Upper lobe of left lung (tissue), 6 donors: ENCODE measurements at regions not wholly inside any gene's neighbourhood (a gene's known extent, or its start where the extent isn't known, plus 50 kb on each side); places are given as distances from the start of the nearest gene placed in this dataset.
A peak's percentile ranks its signal among the peaks of the same experiment; 100 is the strongest.

Experiments
- ATAC-seq, 2 donors: fragments of 200-7000 bp; cut with Tn5 transposase; one replicate each; pipeline ENCODE4 v1.9.1; 2022; ENCODE audit warnings: mild to moderate bottlenecking in 2 of 2, moderate library complexity in 2 of 2; ENCODE audit not compliant: low FRiP score in 2 of 2
- DNase-seq, 2 donors: peaks; one replicate each; pipeline ENCODE4 v3.0.0-alpha.2; 2019 to 2020
- H3K27ac ChIP-seq, 4 donors: fragments of 200-600 bp; sonication (generic); one replicate each; pipeline ENCODE4 v1.5.1; 2016 to 2019
- H3K27me3 ChIP-seq, 4 donors: fragments of 200-600 bp; sonication (generic); one replicate each; pipeline ENCODE4 v1.5.1; 2017 to 2019
- H3K36me3 ChIP-seq, 4 donors: fragments of 200-600 bp; sonication (generic); one replicate each; pipeline ENCODE4 v1.5.1; 2016 to 2019
- H3K4me1 ChIP-seq, 4 donors: fragments of 200-600 bp; sonication (generic); one replicate each; pipeline ENCODE4 v1.5.1; 2018 to 2019
- H3K4me3 ChIP-seq, 4 donors: fragments of 200-600 bp; sonication (generic); one replicate each; pipeline ENCODE4 v1.5.1; 2017 to 2019; ENCODE audit warnings: mild to moderate bottlenecking in 2 of 4, moderate library complexity in 1 of 4
- H3K9me3 ChIP-seq, 4 donors: fragments of 200-600 bp; sonication (generic); one replicate each; pipeline ENCODE4 v1.5.1; 2018 to 2019
- CTCF ChIP-seq, 6 experiments: fragments of 450-650 bp in 4 of 6; fragments of 200-600 bp in 2 of 6; sonication (generic) in 2 of 6; IDR thresholded peaks; one replicate each; pipeline ENCODE4 v1.5.1; 2016 to 2019; ENCODE audit warnings: antibody characterized with exemption in 6 of 6
- EP300 ChIP-seq, 4 donors: sonication (generic); formaldehyde crosslinking; IDR thresholded peaks; one replicate each; pipeline ENCODE4 v1.5.1; 2017; ENCODE audit warnings: antibody characterized with exemption in 4 of 4, control low read depth in 2 of 4
- POLR2A ChIP-seq, 4 donors: fragments of 450-650 bp; IDR thresholded peaks; one replicate each; pipeline ENCODE4 v1.5.1; 2016 to 2017; ENCODE audit warnings: antibody characterized with exemption in 4 of 4, mild to moderate bottlenecking in 2 of 4
- POLR2AphosphoS5 ChIP-seq, 2 donors: sonication (generic); formaldehyde crosslinking; IDR thresholded peaks; one replicate each; pipeline ENCODE4 v1.5.1; 2017; ENCODE audit warnings: antibody characterized with exemption in 2 of 2
- WGBS, 2 donors: methylation state at CpG; one replicate each; pipeline ENCODE4 v1.1.5; 2017 to 2018; 5-methylcytosine and 5-hydroxymethylcytosine counted together
- donor health status: DM: no; HTN: no; CAD: no; lungs with moderate emphysema.
- donor health status: DM: no; HTN: yes; CAD: no; lungs with severe emphysema.

- Histone ChIP-seq H3K27me3 (no peaks in the 10 kb centered on the region), H3K4me1 (no peaks in the 10 kb centered on the region), H3K27ac (no peak overlapping the region), H3K36me3 (no peaks in the 10 kb centered on the region), H3K4me3 (no peak overlapping the region), H3K9me3 (no peaks in the 10 kb centered on the region)
- 79 to 83% methylated on average over 3 of the region's 3 CpGs for WGBS, 2 donors
- ATAC-seq (no peak), DNase-seq (no peak)
- TF ChIP-seq EP300 (IDR thresholded peaks at IDR 0.05), result no peak
Observed at GRCh38 chr2:41572154-41572553, 475.7 kb upstream of the PKDCC start.

- H3K27ac ChIP-seq, result no peak overlapping the region
- H3K9me3 ChIP-seq, result no peaks in the 10 kb centered on the region
- no peaks in the 10 kb centered on the region for H3K4me1 ChIP-seq
- H3K4me3 ChIP-seq, result no peak overlapping the region
- WGBS, 2 donors, result 66 to 71% methylated on average over 2 of the region's 2 CpGs
- DNase-seq, result no peak
- no peaks in the 10 kb centered on the region for H3K27me3 ChIP-seq
- TF ChIP-seq POLR2A (IDR thresholded peaks at IDR 0.05) (no peak), POLR2AphosphoS5 (IDR thresholded peaks at IDR 0.05) (no peak), EP300 (IDR thresholded peaks at IDR 0.05) (no peak), CTCF (IDR thresholded peaks at IDR 0.05) (no peak)
- no peak for ATAC-seq
- H3K36me3 ChIP-seq, result no peaks in the 10 kb centered on the region
Observed at GRCh38 chr2:41576423-41576822, 471.4 kb upstream of the PKDCC start.

- Histone ChIP-seq H3K4me3 (no peak overlapping the region), H3K4me1 (no peaks in the 10 kb centered on the region), H3K36me3 (no peaks in the 10 kb centered on the region), H3K27me3 (no peaks in the 10 kb centered on the region), H3K9me3 (peaks cover 0 to 7% (median 2%) of the 10 kb centered on the region in 4 donors), H3K27ac (no peak overlapping the region)
- no peak for DNase-seq
- 70 to 76% methylated on average over 2 of the region's 2 CpGs for WGBS, 2 donors
- TF ChIP-seq POLR2A (IDR thresholded peaks at IDR 0.05), result no peak
- TF ChIP-seq CTCF (IDR thresholded peaks at IDR 0.05), result no peak
- TF ChIP-seq EP300 (IDR thresholded peaks at IDR 0.05), result no peak
- no peak for TF ChIP-seq POLR2AphosphoS5 (IDR thresholded peaks at IDR 0.05)
- no peak for ATAC-seq
Observed at GRCh38 chr2:41579806-41580205, 468.0 kb upstream of the PKDCC start.

- Histone ChIP-seq H3K9me3 (peaks cover 0 to 9% (median 2%) of the 10 kb centered on the region in 4 donors), H3K4me3 (no peak overlapping the region), H3K27ac (no peak overlapping the region), H3K36me3 (no peaks in the 10 kb centered on the region), H3K27me3 (no peaks in the 10 kb centered on the region), H3K4me1 (no peaks in the 10 kb centered on the region)
- DNase-seq, result no peak
- TF ChIP-seq CTCF (IDR thresholded peaks at IDR 0.05) (no peak), EP300 (IDR thresholded peaks at IDR 0.05) (no peak), POLR2A (IDR thresholded peaks at IDR 0.05) (no peak), POLR2AphosphoS5 (IDR thresholded peaks at IDR 0.05) (no peak)
- no peak for ATAC-seq
- WGBS, 2 donors, result 79 to 82% methylated on average over 4 of the region's 4 CpGs
Observed at GRCh38 chr2:41580806-41581205, 467.0 kb upstream of the PKDCC start.

- no peak for DNase-seq
- Histone ChIP-seq H3K4me1 (peaks cover 0 to 9% (median 3%) of the 10 kb centered on the region in 4 donors), H3K27me3 (no peaks in the 10 kb centered on the region), H3K36me3 (no peaks in the 10 kb centered on the region), H3K9me3 (no peaks in the 10 kb centered on the region), H3K27ac (no peak overlapping the region), H3K4me3 (no peak overlapping the region)
- TF ChIP-seq CTCF (IDR thresholded peaks at IDR 0.05) (no peak), POLR2A (IDR thresholded peaks at IDR 0.05) (no peak), POLR2AphosphoS5 (IDR thresholded peaks at IDR 0.05) (no peak), EP300 (IDR thresholded peaks at IDR 0.05) (no peak)
- 44 to 74% methylated on average over 1 of the region's 1 CpG for WGBS, 2 donors
- peak in 1 of 2 donors; percentile 45 for ATAC-seq
Observed at GRCh38 chr2:41595240-41595639, 452.6 kb upstream of the PKDCC start.
